GM21825 (cell line): ENCODE measurements at regions not wholly inside any gene's neighbourhood (a gene's known extent, or its start where the extent isn't known, plus 50 kb on each side); places are given as distances from the start of the nearest gene placed in this dataset.

Experiments used
- ATAC-seq: cut with Tn5 transposase; IDR thresholded peaks from one replicate; pipeline ENCODE4 v1.9.1; 2021; ENCODE audit warnings: mild to moderate bottlenecking, moderate library complexity; ENCODE audit not compliant: unreplicated experiment

- no peak for ATAC-seq
Measured at GRCh38 chr15:70409388-70409787, 311.7 kb upstream of the TLE3 start.

- ATAC-seq, result no peak
Measured at GRCh38 chr15:70407955-70408354, 310.2 kb upstream of the TLE3 start.

- ATAC-seq, result no peak
Measured at GRCh38 chr15:70407336-70407670, 309.6 kb upstream of the TLE3 start.

GRCh38 chr15:70406617-70407335 lies 309.1 kb upstream of the TLE3 start:
- no peak for ATAC-seq

GRCh38 chr15:70401709-70402108 lies 304.0 kb upstream of the TLE3 start:
- no peak for ATAC-seq

- ATAC-seq, result no peak
Measured at GRCh38 chr15:70400766-70401541, 303.2 kb upstream of the TLE3 start.

GRCh38 chr15:70399204-70399603 lies 301.5 kb upstream of the TLE3 start:
- ATAC-seq, result no peak

- no peak for ATAC-seq
Measured at GRCh38 chr15:70398694-70399093, 301.0 kb upstream of the TLE3 start.

- ATAC-seq, result no peak
Measured at GRCh38 chr15:70396807-70397206, 299.1 kb upstream of the TLE3 start.

GRCh38 chr15:70395164-70395563 lies 297.4 kb upstream of the TLE3 start:
- no peak for ATAC-seq

GRCh38 chr15:70390723-70391122 lies 293.0 kb upstream of the TLE3 start:
- no peak for ATAC-seq

- ATAC-seq, result no peak
Measured at GRCh38 chr15:70387993-70388392, 290.3 kb upstream of the TLE3 start.

GRCh38 chr15:70387081-70387480 lies 289.4 kb upstream of the TLE3 start:
- ATAC-seq, result no peak

- no peak for ATAC-seq
Measured at GRCh38 chr15:70385711-70386110, 288.0 kb upstream of the TLE3 start.

GRCh38 chr15:70385052-70385451 lies 287.3 kb upstream of the TLE3 start:
- ATAC-seq, result no peak

- ATAC-seq, result no peak
Measured at GRCh38 chr15:70383856-70384255, 286.1 kb upstream of the TLE3 start.

- ATAC-seq, result no peak
Measured at GRCh38 chr15:70382762-70383458, 285.2 kb upstream of the TLE3 start.

- no peak for ATAC-seq
Measured at GRCh38 chr15:70382009-70382749, 284.5 kb upstream of the TLE3 start.

- ATAC-seq, result no peak
Measured at GRCh38 chr15:70379938-70380883, 282.5 kb upstream of the TLE3 start.

- ATAC-seq, result no peak
Measured at GRCh38 chr15:70379134-70379533, 281.4 kb upstream of the TLE3 start.
